GM19240 (cell line): ENCODE measurements at regions not wholly inside any gene's neighbourhood (a gene's known extent, or its start where the extent isn't known, plus 50 kb on each side); places are given as distances from the start of the nearest gene placed in this dataset.

Experiments
- DNase-seq: peaks from one replicate; pipeline ENCODE4 v3.0.0; 2011; ENCODE audit warnings: low spot score; ENCODE audit not compliant: insufficient read length

GRCh38 chr18:6606411-6607085 is 123.0 kb upstream of the ARHGAP28 start:
- no peak for DNase-seq

GRCh38 chr18:6607343-6607742 is 122.2 kb upstream of the ARHGAP28 start:
- DNase-seq: no peak

- DNase-seq: no peak
These were observed 119.8 kb upstream of the ARHGAP28 start for GRCh38 chr18:6609666-6610264.

- DNase-seq: no peak
These were observed 119.0 kb upstream of the ARHGAP28 start for GRCh38 chr18:6610466-6610865.

GRCh38 chr18:6613581-6613980 is 115.9 kb upstream of the ARHGAP28 start:
- no peak for DNase-seq

GRCh38 chr18:6614952-6615351 is 114.6 kb upstream of the ARHGAP28 start:
- no peak for DNase-seq

GRCh38 chr18:6616981-6617380 is 112.5 kb upstream of the ARHGAP28 start:
- no peak for DNase-seq

GRCh38 chr18:6621437-6621836 is 108.1 kb upstream of the ARHGAP28 start:
- no peak for DNase-seq

GRCh38 chr18:6623278-6623677 is 106.2 kb upstream of the ARHGAP28 start:
- DNase-seq: no peak

GRCh38 chr18:6624271-6624660 is 105.2 kb upstream of the ARHGAP28 start:
- DNase-seq: no peak

- no peak for DNase-seq
These were observed 104.7 kb upstream of the ARHGAP28 start for GRCh38 chr18:6624661-6625311.

GRCh38 chr18:6625481-6625880 is 104.0 kb upstream of the ARHGAP28 start:
- DNase-seq: no peak

- DNase-seq: no peak
These were observed 103.1 kb upstream of the ARHGAP28 start for GRCh38 chr18:6626457-6626856.

- DNase-seq: no peak
These were observed 101.9 kb upstream of the ARHGAP28 start for GRCh38 chr18:6627645-6628044.

GRCh38 chr18:6628187-6628586 is 101.3 kb upstream of the ARHGAP28 start:
- no peak for DNase-seq

GRCh38 chr18:6629635-6630140 is 99.8 kb upstream of the ARHGAP28 start:
- no peak for DNase-seq

- DNase-seq: no peak
These were observed 96.2 kb upstream of the ARHGAP28 start for GRCh38 chr18:6633310-6633709.

- DNase-seq: no peak
These were observed 93.4 kb upstream of the ARHGAP28 start for GRCh38 chr18:6636091-6636490.

GRCh38 chr18:6638447-6638846 is 91.1 kb upstream of the ARHGAP28 start:
- no peak for DNase-seq

GRCh38 chr18:6639305-6639704 is 90.2 kb upstream of the ARHGAP28 start:
- no peak for DNase-seq

- no peak for DNase-seq
These were observed 84.5 kb upstream of the ARHGAP28 start for GRCh38 chr18:6644836-6645627.

- no peak for DNase-seq
These were observed 82.7 kb upstream of the ARHGAP28 start for GRCh38 chr18:6646801-6647200.
